HG03575 (cell line): ENCODE measurements at regions not wholly inside any gene's neighbourhood (a gene's known extent, or its start where the extent isn't known, plus 50 kb on each side); places are given as distances from the start of the nearest gene placed in this dataset.
"Not testable (repeated sequence)": the region's sequence is repeated elsewhere in the genome, so short reads cannot be mapped to it uniquely, and the experiment has no call there.

Experiments used
- ATAC-seq: cut with Tn5 transposase; IDR thresholded peaks from one replicate; pipeline ENCODE4 v1.9.1; 2021; ENCODE audit not compliant: unreplicated experiment, insufficient number of reproducible peaks, low FRiP score; ENCODE audit errors: extremely low read depth

DNA sequence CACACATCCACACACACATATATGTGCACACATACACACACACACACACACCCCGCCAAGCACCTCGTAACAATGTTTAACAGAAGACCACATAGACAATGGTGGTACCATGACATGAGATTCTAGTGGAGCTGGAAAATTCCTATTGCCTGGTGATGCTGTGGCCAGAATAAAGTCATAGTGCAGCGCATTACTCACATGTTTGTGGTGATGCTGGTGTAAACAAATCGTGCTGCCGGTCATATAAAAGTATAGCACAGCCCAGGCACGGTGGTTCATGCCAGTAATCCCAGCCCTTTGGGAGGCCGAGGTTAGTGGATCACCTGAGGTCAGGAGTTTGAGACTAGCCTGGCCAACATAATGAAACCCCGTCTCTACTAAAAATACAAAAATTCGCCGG lies 275.2 kb downstream of the TRIML1 start:
- no peak for ATAC-seq

DNA sequence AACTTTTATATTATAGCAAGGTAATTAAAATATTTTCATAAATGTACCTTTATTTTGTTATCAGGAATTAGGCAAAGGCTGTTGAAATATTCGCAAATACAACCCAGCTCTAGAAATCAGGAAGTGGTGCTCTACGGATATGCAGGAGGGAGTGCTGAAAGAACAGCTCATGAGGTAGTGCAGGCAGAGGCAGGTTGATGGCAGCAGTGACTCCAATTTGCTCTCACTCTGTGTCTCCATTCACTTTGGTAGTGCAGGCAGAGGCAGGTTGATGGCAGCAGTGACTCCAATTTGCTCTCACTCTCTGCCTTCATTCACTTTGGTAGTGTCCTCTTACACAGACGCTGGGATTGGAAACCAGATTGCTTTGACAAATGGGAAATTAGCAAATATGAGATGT lies 277.9 kb downstream of the TRIML1 start:
- no peak for ATAC-seq

DNA sequence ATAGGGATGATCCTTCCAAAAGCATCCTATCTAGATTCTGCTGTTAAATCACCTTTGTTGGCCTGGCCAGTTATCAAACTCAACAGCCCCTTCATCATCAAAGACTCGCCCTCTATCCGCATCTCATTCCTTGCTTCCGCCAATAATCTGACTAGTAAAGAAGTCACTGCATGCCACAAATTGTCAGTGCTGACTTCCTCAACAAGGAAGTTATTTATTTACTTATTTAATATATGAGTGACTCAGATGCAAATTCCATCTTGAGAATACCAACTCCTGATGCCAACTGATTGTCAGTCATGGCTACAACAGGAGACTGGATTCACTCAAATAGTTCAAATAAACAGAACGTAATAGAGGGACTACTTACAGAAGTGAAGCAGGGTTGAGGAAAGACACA lies 283.8 kb downstream of the TRIML1 start:
- ATAC-seq: no peak

DNA sequence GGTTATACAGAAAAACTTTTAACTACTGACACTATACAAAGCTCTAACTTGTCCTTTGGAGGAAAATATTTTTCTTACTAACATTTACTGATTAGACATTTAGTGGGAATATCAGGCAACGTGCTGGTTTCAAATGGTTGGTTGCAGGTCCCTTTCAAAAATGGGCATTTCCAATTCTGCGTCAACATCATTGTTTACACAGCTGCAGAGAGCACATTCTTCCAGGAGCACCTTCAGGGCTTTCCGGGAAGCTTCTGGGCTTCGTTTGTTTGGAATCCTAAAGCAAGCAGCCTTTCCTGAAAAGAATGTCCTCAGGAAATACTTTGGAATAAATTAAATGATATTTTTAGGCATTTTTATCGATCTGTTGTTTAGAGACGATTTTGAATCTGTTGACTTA lies 289.7 kb downstream of the TRIML1 start:
- ATAC-seq: no peak

GRCh38 chr4:188429965-188430364 lies 290.7 kb downstream of the TRIML1 start:
- no peak for ATAC-seq

GRCh38 chr4:188430384-188430783 lies 291.1 kb downstream of the TRIML1 start:
- ATAC-seq: no peak

DNA sequence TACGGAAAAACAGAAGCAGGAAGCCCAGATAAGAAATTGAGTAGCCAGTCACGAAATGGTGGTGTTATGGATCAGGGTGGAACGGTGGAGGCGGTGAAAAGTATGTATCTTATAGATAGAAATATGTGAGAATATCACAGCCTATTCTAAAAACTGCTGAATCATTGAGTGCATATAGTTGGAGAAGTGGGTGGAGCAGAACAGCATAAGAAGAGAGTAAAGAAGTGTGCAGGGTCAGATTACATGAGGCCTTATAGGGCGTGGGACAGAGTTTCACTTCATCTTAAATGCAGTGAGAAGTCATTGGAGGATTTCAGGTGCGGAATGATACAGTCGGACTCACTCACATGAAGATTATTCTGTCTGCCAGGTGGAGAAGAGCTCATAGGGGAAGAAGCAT lies 293.1 kb downstream of the TRIML1 start:
- ATAC-seq: no peak

DNA sequence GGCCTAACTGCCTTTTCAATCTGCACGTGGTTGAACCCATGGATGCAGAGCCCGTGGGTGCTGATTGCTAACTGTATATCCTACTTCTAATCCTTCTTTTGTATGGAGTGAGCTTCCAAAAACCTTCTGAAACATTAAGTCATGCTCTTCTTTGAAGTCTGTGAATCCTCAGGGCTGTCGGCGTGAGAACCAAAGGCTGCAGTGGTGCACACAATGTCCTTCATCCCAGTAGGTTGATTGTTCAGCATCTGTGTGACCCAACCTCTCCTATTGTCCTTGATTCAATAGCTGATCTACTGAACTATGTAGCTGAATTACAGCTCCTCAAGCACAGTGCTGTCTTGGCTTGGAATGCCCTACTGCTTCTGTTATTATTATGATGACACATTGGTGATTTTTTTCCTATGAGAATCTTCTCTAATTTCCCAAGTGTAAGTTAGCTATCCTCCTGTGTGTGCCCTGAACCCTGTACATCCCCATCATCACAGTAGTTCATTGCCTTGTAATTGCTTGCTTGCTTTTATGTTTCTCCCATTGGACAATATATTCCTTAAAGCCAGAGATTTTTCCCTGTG lies 294.6 kb downstream of the TRIML1 start:
- ATAC-seq: no peak

GRCh38 chr4:188434643-188435042 lies 295.4 kb downstream of the TRIML1 start:
- no peak for ATAC-seq

GRCh38 chr4:188435381-188435780 lies 296.1 kb downstream of the TRIML1 start:
- no peak for ATAC-seq

GRCh38 chr4:188437535-188437934 lies 298.3 kb downstream of the TRIML1 start:
- no peak for ATAC-seq

DNA sequence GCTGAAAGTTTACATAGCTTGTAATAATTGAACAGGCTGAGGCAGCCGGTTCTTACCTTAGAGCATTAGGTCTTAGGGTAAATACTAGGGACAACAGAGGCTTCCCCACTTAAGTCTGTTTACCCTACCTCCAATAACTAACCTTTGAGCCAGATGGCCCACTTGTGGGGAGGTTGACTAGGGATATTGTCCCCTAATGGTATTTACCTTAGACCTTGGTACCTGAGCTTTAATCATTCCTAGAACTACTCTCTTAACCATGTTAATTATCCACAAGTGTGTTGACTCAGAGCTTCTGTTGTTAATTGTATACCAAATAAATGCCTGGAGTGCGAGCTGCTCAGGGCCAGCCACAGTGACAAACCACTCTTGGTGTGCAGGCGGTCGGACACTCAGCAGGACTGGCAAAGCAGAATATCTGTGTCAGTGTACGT lies 299.2 kb downstream of the TRIML1 start:
- ATAC-seq: not testable (repeated sequence)

DNA sequence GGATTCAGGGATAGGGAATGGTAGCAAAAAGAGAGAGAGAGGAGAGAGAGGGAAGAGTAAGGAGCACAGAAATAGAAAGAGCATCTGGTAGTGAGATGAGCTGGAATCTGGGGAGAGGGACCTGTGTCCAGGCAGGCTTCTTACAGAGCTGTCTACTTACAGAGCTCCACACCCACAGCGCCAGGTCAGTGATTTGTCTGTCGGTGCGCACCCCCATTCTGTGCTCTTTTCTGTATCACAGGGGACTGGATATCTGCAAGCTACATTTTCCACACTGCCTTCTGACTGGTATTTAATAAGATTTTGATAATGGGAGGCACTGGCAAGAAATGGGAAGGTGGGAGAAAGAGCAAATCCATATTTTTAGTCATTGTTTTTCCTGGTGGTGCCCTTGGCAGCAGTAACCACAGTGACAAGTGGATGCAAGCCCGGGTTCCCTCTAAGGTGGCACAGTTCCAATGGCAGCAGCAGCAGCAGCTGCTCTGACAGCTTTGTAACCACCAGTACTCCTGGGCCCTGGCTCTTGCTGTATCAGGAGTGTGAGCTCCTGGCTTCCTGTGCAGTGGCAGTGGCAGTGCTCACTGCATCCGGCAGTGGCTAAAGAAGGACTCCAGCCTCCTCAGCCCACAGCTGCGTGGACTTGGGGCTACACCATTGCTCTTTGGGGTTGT lies 300.5 kb downstream of the TRIML1 start:
- no peak for ATAC-seq

- ATAC-seq: no peak
Observed at GRCh38 chr4:188444500-188444899, 305.3 kb downstream of the TRIML1 start.

GRCh38 chr4:188448996-188449395 lies 309.8 kb downstream of the TRIML1 start:
- ATAC-seq: not testable (repeated sequence)

DNA sequence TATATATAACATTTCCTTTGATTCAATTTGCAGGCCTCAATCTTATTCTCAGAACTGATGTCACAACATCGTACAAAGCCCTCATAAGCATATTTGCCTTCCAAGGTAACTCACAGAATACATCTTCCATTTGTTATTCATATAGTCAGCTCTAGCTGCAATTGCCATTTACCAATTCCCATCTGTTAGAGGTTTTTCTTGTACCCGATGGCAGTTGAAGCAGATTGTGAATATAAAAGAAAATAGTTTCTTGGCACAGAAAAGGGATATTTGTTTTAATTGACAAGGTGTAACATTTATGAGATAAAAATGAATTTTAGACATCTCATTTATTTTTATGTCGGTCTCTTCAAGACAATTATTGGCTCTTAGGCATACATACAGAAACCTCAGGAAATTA lies 311.3 kb downstream of the TRIML1 start:
- ATAC-seq: no peak

GRCh38 chr4:188452097-188452496 lies 312.9 kb downstream of the TRIML1 start:
- ATAC-seq: no peak

DNA sequence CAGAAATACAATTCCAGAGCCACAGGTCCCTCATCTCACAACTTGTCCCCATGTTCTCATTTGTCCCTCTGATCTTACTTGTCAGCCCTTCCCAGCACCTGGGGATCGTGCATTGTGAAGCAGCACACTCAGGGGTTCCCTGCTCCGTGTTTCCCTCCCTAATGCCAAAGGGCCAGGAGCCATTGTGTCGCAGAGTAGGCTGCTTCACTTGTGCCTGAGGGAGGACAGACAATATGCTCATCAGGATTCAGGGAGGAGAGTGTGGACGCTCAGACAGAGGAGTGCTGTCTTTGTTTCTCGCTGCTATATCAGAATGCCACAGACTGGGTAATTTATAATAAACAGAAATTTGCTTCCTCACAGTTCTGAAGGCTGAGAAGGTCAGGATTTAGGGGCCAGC lies 315.3 kb downstream of the TRIML1 start:
- ATAC-seq: no peak

DNA sequence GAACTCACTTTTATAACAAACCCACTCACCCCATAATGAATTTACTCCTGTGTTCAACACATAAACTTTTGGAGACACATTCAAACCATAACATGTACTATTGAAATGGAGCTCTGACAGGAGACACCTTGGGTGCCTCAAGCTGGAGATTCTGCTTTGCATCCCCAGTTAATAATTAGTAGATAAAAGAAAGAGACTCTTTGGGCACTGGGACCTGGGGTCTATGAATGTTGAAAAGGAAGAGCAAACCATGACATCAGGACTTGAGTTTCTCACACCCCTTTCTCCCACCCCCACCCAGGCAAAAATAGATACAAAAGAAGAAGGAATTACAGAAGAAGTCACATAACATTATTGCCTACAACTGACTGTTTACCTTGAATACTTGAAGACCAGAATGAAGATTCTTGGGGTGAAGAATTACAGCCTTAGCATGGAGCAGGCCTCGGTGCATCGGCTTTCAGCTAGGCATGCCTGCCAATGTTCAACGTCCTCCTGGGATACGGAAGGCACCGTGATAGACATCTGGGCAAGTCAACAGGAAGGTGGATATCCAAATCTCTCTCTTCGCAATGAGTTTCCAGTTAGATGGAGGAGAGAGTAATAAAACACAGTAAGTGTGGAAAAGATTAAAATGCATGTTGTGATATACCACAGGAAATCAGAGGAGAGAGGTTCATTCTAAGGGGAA lies 316.0 kb downstream of the TRIML1 start:
- ATAC-seq: no peak

DNA sequence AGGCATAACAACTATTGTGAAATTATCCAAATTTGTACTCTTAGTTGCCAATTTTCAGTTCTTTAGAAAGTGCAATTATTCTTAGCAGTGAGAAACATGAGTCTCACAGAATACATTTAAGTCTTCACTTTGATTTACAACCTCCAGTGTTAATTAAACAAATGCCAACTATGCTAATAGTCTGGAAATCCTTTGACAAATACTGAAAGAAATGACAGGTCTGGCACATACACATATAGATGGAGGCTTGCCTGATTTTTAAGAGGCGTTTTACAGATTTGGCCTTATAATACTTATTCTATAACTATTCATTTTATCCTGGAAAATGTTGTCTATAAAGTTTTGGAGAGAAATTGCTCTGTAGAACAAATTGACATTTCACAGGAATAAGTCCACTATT lies 320.1 kb downstream of the TRIML1 start:
- no peak for ATAC-seq
